ENCODE measurements at regions not wholly inside any gene's neighbourhood (a gene's known extent, or its start where the extent isn't known, plus 50 kb on each side); places are given as distances from the start of the nearest gene placed in this dataset.

DNA sequence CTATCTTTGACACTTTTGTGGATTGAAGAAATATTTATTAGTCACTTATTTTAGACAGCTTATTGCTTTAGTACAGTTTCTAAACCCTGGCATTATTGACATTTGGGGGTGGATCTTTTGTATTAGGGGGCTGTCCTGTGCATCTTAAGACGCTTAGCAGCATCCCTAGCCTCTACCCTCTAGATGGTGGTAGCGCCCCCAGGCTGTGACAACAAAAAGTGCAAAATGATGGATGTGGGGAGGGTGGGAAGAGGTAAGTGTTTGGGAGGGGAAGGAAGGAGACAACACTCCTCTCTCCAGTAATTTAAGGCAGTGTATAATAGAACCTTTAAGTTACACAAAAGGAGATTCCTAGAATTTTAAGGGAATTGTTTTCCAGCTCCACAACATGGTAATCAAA, 1210.6 kb downstream of the C4orf33 start:
- no peak for TF ChIP-seq GATA2 (IDR thresholded peaks at IDR 0.05; ENCODE audit: low read depth, low read length)
- no peak for TF ChIP-seq GATA3 (IDR thresholded peaks at IDR 0.05; ENCODE audit: low read depth, low read length)
